NAMALWA (cell line): ENCODE measurements at regions not wholly inside any gene's neighbourhood (a gene's known extent, or its start where the extent isn't known, plus 50 kb on each side); places are given as distances from the start of the nearest gene placed in this dataset.

Source experiments
- DNase-seq: peaks from one replicate; pipeline ENCODE4 v3.0.0-alpha.2; 2015; ENCODE audit warnings: low spot score

DNA sequence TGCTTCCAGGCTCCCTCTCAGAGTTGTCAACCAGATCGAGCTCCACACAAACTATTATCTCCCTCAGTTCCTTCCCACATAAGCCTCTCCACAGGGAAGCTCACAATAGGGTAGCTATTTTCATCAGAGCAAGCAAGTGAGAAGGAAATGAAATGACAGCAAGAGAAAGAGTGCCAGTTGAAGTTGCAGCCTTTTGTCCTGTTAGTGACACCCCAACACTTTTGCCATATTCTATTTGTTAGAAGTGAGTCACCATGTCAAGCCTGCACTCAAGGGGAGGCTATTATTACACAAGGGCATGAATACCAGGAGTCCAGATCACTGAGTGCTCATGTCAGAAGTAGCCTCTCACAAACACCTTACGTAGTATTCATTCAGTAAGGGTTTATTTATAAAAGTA lies 266.3 kb upstream of the NOCT start:
- no peak for DNase-seq

GRCh38 chr4:138741766-138742377 lies 273.7 kb upstream of the NOCT start:
- no peak for DNase-seq

DNA sequence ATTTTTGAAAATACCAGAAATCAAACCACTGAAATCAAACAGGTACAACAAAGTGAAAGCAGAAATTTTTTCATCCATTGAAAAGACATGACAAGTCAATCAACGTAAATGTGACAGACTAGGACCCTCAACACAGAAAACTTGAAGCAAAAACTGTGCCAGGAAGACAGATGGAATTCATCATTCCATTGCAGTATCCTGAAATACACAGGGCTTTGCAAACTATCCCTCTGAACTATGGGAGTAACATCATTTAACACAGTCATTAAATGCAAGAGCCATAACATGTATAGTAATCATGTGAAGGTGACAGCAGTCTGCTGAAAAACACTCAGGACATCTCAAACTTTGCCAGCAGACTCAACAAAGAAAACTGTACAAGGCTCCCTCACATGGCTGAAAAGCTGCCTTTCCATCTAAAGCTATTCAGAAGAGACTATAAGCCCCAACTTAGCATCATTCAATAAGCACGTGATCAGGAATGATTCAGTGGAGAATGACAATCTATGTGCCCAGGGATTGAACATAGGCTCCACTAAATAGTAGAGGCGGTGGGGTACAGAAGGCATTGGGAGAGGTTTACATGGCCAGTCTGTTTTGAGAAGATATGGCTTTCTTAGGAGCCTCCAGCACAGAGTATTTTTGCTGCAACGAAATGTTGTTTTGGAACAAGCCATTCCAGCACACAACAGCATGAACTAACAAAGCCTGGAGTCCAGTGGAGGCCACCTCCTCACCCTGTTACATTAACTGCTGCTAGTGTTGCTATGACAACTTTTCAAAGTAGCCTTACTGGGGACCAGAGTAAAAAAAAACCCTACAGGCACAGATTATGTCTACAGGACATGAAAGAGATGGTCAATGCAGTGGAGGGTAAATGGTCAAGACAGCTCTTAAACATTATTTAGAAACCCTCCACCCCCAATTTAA lies 274.5 kb upstream of the NOCT start:
- no peak for DNase-seq

- no peak for DNase-seq
Measured at GRCh38 chr4:138736362-138736761, 279.2 kb upstream of the NOCT start.

GRCh38 chr4:138734746-138735145 lies 280.8 kb upstream of the NOCT start:
- DNase-seq = no peak

GRCh38 chr4:138728566-138728965 lies 287.0 kb upstream of the NOCT start:
- DNase-seq = no peak

- no peak for DNase-seq
Measured at GRCh38 chr4:138727731-138728130, 287.9 kb upstream of the NOCT start.

GRCh38 chr4:138724530-138724929 lies 291.1 kb upstream of the NOCT start:
- DNase-seq = no peak

GRCh38 chr4:138716559-138717335 lies 298.8 kb upstream of the NOCT start:
- no peak for DNase-seq

DNA sequence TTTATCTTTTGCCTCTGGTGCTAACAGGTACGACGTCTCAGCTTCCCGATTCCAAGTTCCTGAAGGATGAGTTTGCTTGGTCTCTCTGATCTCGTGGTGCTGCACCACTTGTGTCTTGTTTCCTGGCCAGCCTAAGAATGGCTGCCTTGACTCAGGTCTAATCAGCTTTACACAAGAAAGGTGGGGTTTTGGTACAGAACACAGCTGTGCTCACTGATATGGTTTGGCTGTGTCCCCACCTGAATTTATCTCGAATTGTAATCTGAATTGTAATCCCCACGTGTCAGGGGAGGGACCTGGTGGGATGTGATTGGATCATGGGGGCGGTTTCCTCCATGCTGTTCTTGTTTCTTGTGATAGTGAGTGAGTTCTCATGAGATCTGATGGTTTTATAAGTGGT lies 305.3 kb upstream of the NOCT start:
- no peak for DNase-seq

- DNase-seq = no peak
Measured at GRCh38 chr4:138709859-138710258, 305.7 kb upstream of the NOCT start.

- no peak for DNase-seq
Measured at GRCh38 chr4:138707746-138708677, 307.6 kb upstream of the NOCT start.

DNA sequence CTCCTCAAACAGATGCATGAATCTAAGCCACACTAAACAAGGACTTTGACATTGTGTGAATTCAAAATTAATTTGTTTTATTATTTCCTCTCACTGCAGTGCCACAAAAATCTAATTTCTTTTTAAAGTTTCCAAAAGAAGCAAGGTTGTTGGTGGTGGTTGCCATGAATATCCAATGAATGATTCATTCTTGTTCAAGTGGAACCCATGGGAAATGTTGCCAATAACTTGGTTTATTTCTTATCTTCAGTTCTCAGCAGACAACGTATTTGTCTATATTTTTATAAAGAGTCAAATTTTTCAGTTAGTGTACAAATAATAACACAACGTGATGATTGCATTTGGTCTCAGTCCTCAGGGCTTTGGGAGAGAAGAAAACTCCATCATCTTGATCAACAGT lies 309.4 kb upstream of the NOCT start:
- DNase-seq = no peak

DNA sequence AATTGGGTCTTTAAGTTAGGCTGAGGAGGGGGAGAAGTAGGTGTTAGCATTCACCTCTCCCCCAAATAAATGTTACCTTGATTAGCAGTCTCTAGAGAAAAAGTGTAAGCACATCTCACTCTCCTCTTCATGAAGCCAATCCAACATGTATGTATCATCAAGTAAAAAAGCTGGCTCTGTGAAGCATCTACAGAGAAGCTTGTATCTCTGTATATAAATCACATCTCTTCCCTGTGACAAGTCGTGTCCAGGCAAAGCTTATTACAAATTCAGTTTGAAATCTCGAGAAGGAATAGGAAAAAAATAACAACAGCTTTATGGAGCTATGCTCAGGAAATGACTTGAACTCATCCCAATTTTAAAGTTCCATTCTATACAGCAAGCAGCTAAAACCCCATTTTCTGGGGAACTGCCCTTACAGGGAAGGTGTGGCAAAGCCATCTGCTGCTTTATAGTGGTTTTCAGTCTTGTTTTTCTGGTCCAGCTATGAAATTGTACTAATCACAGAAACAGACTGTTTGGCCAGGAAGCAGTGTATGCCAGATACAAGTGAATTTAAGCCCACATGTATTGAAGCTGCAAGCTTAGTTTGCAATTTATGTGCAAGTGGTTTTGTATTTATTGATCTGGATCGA lies 313.3 kb upstream of the NOCT start:
- no peak for DNase-seq

DNA sequence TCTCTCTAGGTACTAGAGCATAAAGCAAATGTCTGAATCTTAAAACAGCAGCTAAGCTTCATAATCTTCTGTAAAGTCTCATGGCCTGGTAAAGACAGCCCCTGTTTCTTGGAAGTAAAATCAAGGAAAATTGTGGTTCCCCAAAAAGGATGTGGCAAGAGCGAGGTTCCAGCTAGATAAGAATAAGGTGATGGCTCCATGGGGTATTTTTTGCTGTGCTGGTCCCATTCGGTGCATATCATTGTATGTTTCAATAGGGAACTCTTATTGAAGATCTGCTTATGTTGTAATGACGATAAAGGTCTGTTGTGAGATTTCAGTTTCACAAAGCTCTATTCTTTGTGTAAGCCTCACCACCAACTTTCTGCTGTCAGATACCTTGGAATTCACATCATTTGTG lies 316.9 kb upstream of the NOCT start:
- DNase-seq = no peak

- DNase-seq = no peak
Measured at GRCh38 chr4:138697851-138698250, 317.7 kb upstream of the NOCT start.

DNA sequence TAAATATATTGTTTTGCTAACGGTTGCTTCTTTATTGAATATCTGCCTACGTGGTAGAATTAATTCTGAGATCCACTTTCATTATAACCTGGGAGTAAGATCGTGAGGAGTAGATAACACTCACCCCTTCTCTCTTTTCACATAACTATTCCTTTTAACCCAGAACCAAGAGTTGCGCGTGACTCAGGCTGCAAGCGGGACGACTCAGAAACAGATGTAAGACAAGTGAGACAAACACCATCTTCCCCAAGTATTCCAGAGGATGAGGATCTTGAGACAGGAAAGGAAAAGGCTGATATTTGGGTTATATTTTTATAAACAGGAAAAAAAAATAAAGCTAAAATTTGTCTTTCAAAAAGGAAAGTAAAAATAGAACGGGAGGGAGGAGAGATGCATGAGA lies 318.8 kb upstream of the NOCT start:
- no peak for DNase-seq

GRCh38 chr4:138696058-138696457 lies 319.5 kb upstream of the NOCT start:
- DNase-seq = no peak

- no peak for DNase-seq
Measured at GRCh38 chr4:138693526-138693925, 322.1 kb upstream of the NOCT start.

GRCh38 chr4:138692411-138692810 lies 323.2 kb upstream of the NOCT start:
- no peak for DNase-seq

GRCh38 chr4:138689593-138689992 lies 326.0 kb upstream of the NOCT start:
- no peak for DNase-seq
